ENCODE measurements at regions not wholly inside any gene's neighbourhood (a gene's known extent, or its start where the extent isn't known, plus 50 kb on each side); places are given as distances from the start of the nearest gene placed in this dataset.
"Not testable (repeated sequence)": the region's sequence is repeated elsewhere in the genome, so short reads cannot be mapped to it uniquely, and the experiment has no call there.

DNA sequence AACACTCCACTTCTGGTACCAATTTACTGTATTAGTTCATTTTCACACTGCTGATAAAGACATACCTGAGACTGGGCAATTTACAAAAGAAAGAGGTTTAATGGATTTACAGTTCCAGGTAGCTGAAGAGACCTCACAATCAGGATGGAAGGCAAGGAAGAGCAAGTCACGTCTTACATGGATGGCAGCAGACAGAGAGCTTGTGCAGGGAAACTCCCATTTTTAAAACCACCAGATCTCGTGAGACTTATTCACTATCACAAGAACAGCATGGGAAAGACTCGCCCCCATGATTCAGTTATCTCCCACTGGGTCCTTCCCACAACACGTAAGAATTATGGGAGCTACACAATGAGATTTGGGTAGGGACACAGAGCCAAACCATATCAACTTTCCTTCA, 119.0 kb downstream of the ZIC4 start:
- in situ Hi-C loops (cut with MboI; ENCODE audit: low sequenced_read_pairs); H3K4me1 ChIP-seq; H3K9me3 ChIP-seq; H3K4me3 ChIP-seq; DNase-seq (ENCODE audit: low spot score in 2 of 2); H3K36me3 ChIP-seq (replicated peaks); H3K27me3 ChIP-seq (ENCODE audit: low read depth): not testable (repeated sequence)

DNA sequence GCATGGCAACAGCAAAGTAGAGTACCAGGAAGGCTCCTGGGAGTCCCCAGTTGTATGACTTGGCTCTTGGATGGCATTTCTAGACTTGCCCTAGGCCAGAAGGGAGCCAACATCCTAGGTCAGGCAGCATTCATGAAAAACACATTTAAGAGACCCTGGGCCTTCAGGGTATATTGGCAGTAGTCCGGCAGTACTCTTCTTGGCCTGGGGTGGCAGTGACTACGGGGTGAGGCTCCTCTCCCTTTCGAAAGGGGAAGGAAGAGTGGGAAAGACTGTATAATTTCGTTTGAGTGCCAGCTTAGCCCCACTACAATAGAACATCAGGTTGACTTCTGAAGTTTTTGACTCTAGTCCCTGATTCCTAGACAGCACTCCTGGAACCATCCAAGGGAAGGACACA, 136.4 kb downstream of the ZIC4 start:
- Histone ChIP-seq H3K4me3 (no peak overlapping the region), H3K9me3 (no peaks in the 10 kb centered on the region), H3K4me1 (no peaks in the 10 kb centered on the region), H3K36me3 (replicated peaks) (no peaks in the 10 kb centered on the region), H3K27me3 (ENCODE audit: low read depth) (no peaks in the 10 kb centered on the region)
- no peak for DNase-seq (ENCODE audit: low spot score in 2 of 2)
- in situ Hi-C loops (cut with MboI; ENCODE audit: low sequenced_read_pairs) = no loop called here

DNA sequence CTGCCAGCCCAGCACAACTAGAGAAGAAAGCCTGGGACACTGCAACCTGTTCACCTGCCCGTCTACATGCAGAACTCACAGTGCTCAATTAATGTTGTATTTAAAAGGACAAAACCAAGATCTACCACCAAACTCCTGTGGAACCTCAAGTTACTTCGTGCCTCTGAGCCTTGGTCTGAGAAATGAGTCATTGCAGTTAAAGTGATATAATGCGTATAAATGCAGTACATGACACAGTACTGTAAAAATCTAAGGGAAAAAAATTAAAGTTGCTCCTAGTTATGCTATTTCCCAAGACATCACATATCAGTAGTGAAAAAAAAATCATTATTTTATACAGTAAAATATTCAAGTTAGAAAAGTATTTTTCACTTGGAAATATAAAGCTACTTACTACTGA, 138.9 kb downstream of the ZIC4 start:
- H3K9me3 ChIP-seq = no peaks in the 10 kb centered on the region
- no peaks in the 10 kb centered on the region for H3K27me3 ChIP-seq (ENCODE audit: low read depth)
- in situ Hi-C loops (cut with MboI; ENCODE audit: low sequenced_read_pairs) = no loop called here
- DNase-seq (ENCODE audit: low spot score in 2 of 2) = no peak
- no peaks in the 10 kb centered on the region for H3K4me1 ChIP-seq
- no peaks in the 10 kb centered on the region for H3K36me3 ChIP-seq (replicated peaks)
- H3K4me3 ChIP-seq = no peak overlapping the region

DNA sequence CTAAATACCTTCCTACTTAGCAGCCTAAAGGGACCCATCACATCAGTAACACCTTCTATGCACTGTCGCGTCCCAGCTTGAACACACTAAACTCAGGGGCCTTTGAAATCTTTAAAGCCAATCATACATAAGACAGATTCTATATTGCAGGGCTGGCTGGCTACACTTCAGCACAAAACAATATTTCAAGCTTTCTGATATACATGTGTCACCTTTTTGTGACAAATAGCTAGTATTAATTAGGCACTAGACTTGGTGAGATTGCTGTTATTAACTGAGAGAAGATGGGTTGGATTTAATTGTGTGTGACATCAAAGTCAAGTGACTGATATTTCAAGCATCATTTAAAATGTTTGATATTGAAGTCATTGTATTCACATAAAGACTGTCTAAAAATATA, 148.4 kb downstream of the ZIC4 start:
- in situ Hi-C loops (cut with MboI; ENCODE audit: low sequenced_read_pairs) = no loop called here
- no peaks in the 10 kb centered on the region for H3K9me3 ChIP-seq
- H3K4me1 ChIP-seq = no peaks in the 10 kb centered on the region
- H3K36me3 ChIP-seq (replicated peaks) = no peaks in the 10 kb centered on the region
- no peak for DNase-seq (ENCODE audit: low spot score in 2 of 2)
- no peaks in the 10 kb centered on the region for H3K27me3 ChIP-seq (ENCODE audit: low read depth)
- H3K4me3 ChIP-seq = no peak overlapping the region

DNA sequence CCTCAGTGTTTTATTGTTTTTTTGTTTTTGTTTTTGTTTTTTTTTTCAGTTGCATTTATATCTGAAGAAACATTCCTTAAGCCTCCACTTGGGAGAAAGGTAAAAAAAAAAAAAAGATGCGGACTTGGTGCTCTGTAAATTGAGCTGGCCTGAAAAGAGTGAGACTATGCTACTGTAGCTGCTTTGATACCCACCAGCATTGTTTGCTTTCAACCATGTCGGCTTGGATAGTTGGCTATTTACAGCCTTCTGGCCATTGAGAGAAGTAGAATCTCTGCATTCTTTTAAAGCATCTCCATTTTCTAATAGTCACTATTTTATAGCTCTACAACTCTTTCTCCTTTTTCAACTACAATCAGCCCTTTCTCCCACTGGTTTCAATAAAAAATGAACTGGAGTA, 149.6 kb downstream of the ZIC4 start:
- no peak for DNase-seq (ENCODE audit: low spot score in 2 of 2)
- Histone ChIP-seq H3K9me3 (no peaks in the 10 kb centered on the region), H3K27me3 (ENCODE audit: low read depth) (no peaks in the 10 kb centered on the region), H3K36me3 (replicated peaks) (no peaks in the 10 kb centered on the region), H3K4me1 (no peaks in the 10 kb centered on the region), H3K4me3 (no peak overlapping the region)
- in situ Hi-C loops (cut with MboI; ENCODE audit: low sequenced_read_pairs) = no loop called here

DNA sequence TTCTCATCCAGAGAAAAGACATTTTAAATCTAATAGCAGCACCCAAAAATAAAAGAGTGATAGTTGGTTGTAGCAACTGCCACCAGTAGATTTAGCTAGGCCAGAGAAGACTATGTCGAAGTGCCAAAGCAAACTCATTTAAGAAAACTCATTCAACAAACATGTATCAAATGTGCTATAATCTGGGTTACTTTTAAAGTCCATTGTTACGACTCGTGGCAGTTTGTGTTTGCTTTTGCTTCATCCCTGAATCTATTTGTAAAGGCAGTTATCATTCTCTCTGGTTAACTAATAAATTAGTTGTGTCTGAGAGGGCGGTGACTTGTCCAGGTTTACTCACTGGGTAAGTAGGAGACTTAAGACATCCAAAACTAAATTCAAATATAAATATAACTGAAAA, 159.4 kb downstream of the ZIC4 start:
- no peaks in the 10 kb centered on the region for H3K36me3 ChIP-seq (replicated peaks)
- H3K4me1 ChIP-seq = no peaks in the 10 kb centered on the region
- no peaks in the 10 kb centered on the region for H3K9me3 ChIP-seq
- in situ Hi-C loops (cut with MboI; ENCODE audit: low sequenced_read_pairs) = no loop called here
- H3K27me3 ChIP-seq (ENCODE audit: low read depth) = no peaks in the 10 kb centered on the region
- no peak for DNase-seq (ENCODE audit: low spot score in 2 of 2)
- no peak overlapping the region for H3K4me3 ChIP-seq

DNA sequence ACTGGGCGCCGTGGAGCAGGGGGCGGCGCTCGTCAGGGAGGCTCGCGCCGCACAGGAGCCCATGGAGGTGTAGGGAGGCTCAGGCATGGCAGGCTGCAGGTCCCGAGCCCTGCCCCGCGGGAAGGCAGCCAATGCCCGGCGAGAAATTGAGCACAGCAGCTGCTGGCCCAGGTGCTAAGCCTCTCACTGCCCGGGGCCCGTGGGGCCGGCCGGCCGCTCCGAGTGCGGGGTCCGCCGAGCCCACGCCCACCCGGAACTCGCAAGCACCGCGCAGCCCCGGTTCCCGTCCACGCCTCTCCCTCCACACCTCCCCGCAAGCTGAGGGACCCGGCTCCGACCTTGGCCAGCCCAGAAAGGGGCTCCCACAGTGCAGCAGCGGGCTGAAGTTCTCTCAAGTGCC, 160.7 kb downstream of the ZIC4 start:
- H3K27me3 ChIP-seq (ENCODE audit: low read depth); in situ Hi-C loops (cut with MboI; ENCODE audit: low sequenced_read_pairs); H3K4me3 ChIP-seq: not testable (repeated sequence)

DNA sequence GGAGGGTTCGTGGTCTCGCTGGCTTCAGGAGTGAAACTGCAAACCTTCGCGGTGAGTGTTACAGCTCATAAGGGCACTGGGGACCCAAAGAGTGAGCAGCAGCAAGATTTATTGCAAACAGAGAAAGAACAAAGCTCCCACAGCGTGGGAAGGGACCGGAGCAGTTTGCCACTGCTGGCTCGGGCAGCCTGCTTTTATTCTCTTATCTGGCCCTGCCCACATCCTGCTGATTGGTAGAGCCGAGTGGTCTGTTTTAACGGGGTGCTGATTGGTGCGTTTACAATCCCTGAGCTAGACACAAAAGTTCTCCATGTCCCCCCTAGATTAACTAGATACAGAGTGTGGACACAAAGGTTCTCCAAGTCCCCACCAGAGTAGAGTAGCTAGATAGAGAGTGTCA, 161.3 kb downstream of the ZIC4 start:
- H3K9me3 ChIP-seq; in situ Hi-C loops (cut with MboI; ENCODE audit: low sequenced_read_pairs); DNase-seq (ENCODE audit: low spot score in 2 of 2); H3K4me3 ChIP-seq; H3K27me3 ChIP-seq (ENCODE audit: low read depth); H3K36me3 ChIP-seq (replicated peaks); H3K4me1 ChIP-seq: not testable (repeated sequence)

More for the DNA sequence above, 160.7 kb downstream of the ZIC4 start:
- H3K36me3 ChIP-seq (replicated peaks); DNase-seq (ENCODE audit: low spot score in 2 of 2); H3K4me1 ChIP-seq; H3K9me3 ChIP-seq: not testable (repeated sequence)

DNA sequence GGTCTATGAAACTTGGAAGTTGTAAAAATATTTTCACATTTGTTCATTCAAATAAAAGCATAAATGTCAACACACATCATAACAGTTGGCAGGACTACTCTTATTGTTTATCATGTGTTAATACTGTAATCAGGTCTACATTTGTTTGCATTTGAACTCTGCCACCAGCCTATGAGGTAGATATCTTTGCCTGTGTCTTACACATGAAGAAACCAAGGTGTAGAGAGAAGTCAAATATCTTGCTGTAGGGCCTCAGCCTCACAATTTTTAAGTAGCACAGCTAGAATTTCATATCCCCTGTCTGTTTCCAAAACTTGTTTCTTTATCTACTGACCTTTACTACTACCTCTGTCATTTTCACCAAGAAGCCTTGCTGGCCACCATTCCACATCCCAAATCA, 161.9 kb downstream of the ZIC4 start:
- Histone ChIP-seq H3K4me3 (no peak overlapping the region), H3K36me3 (replicated peaks) (no peaks in the 10 kb centered on the region), H3K27me3 (ENCODE audit: low read depth) (no peaks in the 10 kb centered on the region; the same call in 1 of the 2 replicates), H3K4me1 (no peaks in the 10 kb centered on the region), H3K9me3 (no peaks in the 10 kb centered on the region)
- no peak for DNase-seq (ENCODE audit: low spot score in 2 of 2)
- in situ Hi-C loops (cut with MboI; ENCODE audit: low sequenced_read_pairs) = no loop called here

DNA sequence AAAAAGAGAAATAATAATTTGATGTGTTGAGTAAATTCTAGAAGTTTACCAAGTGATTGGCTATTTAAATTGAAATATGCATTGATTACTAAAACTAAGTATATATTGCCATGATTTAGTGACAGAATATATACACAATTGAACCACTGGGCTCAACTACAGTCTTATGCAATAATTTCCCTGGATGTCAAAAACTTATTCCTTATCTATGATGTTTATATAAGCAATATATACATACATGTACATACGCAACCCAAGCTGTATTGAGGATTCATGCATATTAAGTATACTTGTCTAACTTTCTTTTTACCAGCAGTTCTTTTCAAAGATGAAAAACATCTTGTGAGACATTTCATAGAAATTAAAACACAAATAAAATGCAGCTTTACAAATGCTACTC, 165.8 kb downstream of the ZIC4 start:
- in situ Hi-C loops (cut with MboI; ENCODE audit: low sequenced_read_pairs) = no loop called here
- no peak overlapping the region for H3K4me3 ChIP-seq
- H3K4me1 ChIP-seq = no peaks in the 10 kb centered on the region
- no peaks in the 10 kb centered on the region for H3K36me3 ChIP-seq (replicated peaks)
- DNase-seq (ENCODE audit: low spot score in 2 of 2) = no peak
- no peaks in the 10 kb centered on the region; the same call in 1 of the 2 replicates for H3K27me3 ChIP-seq (ENCODE audit: low read depth)
- H3K9me3 ChIP-seq = no peaks in the 10 kb centered on the region

DNA sequence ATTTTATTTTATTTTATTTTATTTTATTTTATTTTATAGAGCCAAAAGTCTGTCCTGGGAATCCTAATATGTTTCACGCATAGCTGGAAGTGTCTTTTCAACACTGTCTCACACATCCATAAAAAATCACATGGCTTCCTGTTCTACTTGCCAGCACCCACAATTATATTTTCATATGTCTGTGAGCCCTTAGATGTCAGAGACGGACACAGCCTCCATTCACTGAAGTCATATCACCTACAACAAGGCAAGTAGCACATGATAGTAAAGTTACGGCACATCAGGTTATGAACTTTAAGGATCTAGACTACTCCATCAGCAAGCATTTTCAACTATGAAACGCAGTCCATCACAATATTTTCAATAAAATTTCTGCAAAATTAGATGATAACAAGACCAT, 168.4 kb downstream of the ZIC4 start:
- no peak overlapping the region for H3K4me3 ChIP-seq
- in situ Hi-C loops (cut with MboI; ENCODE audit: low sequenced_read_pairs) = no loop called here
- no peaks in the 10 kb centered on the region for H3K36me3 ChIP-seq (replicated peaks)
- no peaks in the 10 kb centered on the region; the same call in 1 of the 2 replicates for H3K27me3 ChIP-seq (ENCODE audit: low read depth)
- no peaks in the 10 kb centered on the region for H3K4me1 ChIP-seq
- no peak for DNase-seq (ENCODE audit: low spot score in 2 of 2)
- H3K9me3 ChIP-seq = no peaks in the 10 kb centered on the region

DNA sequence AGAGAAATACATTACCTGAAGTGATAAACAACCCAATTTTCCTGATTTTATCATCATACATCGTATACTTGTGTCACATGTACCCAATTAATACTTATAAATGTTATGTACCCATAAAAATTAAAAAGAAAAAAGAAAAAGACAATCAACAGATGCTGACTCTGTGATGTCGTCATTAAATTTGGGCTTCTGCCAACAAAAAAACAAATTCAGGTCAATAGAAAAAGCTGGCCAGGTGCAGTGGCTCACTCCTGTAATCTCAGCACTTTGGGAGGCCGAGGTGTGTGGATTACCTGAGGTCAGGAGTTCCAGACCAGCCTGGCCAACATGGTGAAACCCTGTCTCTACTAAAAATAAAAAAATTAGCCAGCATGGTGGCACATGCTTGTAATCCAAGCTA, 174.4 kb downstream of the ZIC4 start:
- H3K36me3 ChIP-seq (replicated peaks); H3K9me3 ChIP-seq; H3K4me3 ChIP-seq; in situ Hi-C loops (cut with MboI; ENCODE audit: low sequenced_read_pairs); DNase-seq (ENCODE audit: low spot score in 2 of 2); H3K4me1 ChIP-seq; H3K27me3 ChIP-seq (ENCODE audit: low read depth): not testable (repeated sequence)

DNA sequence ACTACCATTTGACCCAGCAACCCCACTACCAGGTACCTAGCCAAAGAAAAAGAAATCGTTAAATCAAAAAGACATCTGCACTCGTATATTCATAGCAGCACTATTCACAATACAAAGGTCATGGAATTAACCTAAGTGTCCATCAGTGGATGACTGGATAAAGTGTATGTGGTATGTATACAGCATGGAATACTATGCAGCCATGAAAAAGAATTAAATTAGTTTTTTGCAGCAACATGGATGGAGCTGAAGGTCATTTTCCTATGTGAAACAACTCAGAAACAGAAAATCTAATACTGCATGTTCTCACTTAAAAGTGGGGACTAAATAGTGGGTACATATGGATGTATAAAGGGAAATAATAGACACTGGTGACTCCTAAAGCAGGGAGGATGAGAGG, 175.2 kb downstream of the ZIC4 start:
- in situ Hi-C loops (cut with MboI; ENCODE audit: low sequenced_read_pairs) = no loop called here
- H3K4me3 ChIP-seq = no peak overlapping the region
- no peaks in the 10 kb centered on the region for H3K4me1 ChIP-seq
- no peaks in the 10 kb centered on the region for H3K27me3 ChIP-seq (ENCODE audit: low read depth)
- no peaks in the 10 kb centered on the region for H3K9me3 ChIP-seq
- DNase-seq (ENCODE audit: low spot score in 2 of 2) = no peak
- H3K36me3 ChIP-seq (replicated peaks) = no peaks in the 10 kb centered on the region

DNA sequence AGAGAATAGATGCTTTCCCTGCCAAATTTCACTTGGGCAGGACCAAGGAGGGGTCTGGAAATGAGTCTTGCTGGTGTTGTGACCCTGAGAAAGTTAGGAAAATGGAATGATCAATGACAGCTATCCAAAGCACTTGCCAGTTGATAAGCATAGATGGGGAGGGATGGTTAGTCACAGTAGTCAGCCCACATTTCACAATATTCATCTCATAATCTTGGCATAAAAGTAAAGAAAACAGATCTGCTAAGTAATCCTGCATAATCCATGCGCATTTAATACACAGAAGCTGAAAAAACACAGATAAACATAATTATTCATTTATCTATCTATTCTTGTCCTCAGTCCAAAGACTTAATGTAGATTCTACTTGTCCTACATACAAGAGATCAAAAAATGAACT, 184.1 kb downstream of the ZIC4 start:
- Histone ChIP-seq H3K27me3 (ENCODE audit: low read depth) (no peaks in the 10 kb centered on the region), H3K4me1 (no peaks in the 10 kb centered on the region), H3K36me3 (replicated peaks) (no peaks in the 10 kb centered on the region), H3K4me3 (no peak overlapping the region), H3K9me3 (no peaks in the 10 kb centered on the region)
- no peak for DNase-seq (ENCODE audit: low spot score in 2 of 2)
- in situ Hi-C loops (cut with MboI; ENCODE audit: low sequenced_read_pairs) = no loop called here

DNA sequence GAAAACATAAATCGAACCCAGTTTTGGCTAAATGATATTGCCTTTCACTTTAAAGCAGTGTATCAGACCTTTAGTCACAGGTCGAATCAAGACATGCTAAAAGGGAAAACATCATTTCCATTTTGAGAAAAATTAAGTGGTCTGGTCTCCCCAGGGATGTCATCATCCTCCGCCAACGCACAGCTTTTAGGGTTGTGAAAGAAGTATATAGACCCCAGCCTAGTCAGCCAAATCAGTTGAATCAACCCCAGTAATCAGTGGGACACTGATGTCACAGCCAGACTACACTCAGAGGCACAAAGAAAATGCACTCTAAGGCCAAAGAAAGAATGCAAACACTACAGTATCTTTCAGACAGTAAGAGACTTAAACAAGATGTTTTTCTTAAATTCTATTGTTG, 187.4 kb downstream of the ZIC4 start:
- DNase-seq (ENCODE audit: low spot score in 2 of 2) = no peak
- H3K27me3 ChIP-seq (ENCODE audit: low read depth) = no peaks in the 10 kb centered on the region
- no peaks in the 10 kb centered on the region for H3K9me3 ChIP-seq
- no peaks in the 10 kb centered on the region for H3K4me1 ChIP-seq
- in situ Hi-C loops (cut with MboI; ENCODE audit: low sequenced_read_pairs) = no loop called here
- H3K36me3 ChIP-seq (replicated peaks) = no peaks in the 10 kb centered on the region
- no peak overlapping the region for H3K4me3 ChIP-seq
